Fibroblast of villous mesenchyme (primary cell): ENCODE measurements at regions not wholly inside any gene's neighbourhood (a gene's known extent, or its start where the extent isn't known, plus 50 kb on each side); places are given as distances from the start of the nearest gene placed in this dataset.
"Not testable (repeated sequence)": the region's sequence is repeated elsewhere in the genome, so short reads cannot be mapped to it uniquely, and the experiment has no call there.

Experiments
- DNase-seq: peaks from one replicate; pipeline ENCODE4 v3.0.0-alpha.2; 2010; ENCODE audit warnings: low read depth
- H3K4me3 ChIP-seq: 2 replicates; pipeline ENCODE4 v1.5.1; 2011; ENCODE audit warnings: low read depth, mild to moderate bottlenecking, low read length
- CTCF ChIP-seq: IDR thresholded peaks from 2 replicates; pipeline ENCODE4 v1.5.1; 2012; ENCODE audit warnings: low read depth, mild to moderate bottlenecking, low read length; ENCODE audit not compliant: insufficient read depth

GRCh38 chr7:27032839-27033238, 63.0 kb downstream of the HOXA1 start:
- DNase-seq: peak; percentile 40
- TF ChIP-seq CTCF: no peak

GRCh38 chr7:27031289-27032172, 64.3 kb downstream of the HOXA1 start:
- no peak overlapping the region for H3K4me3 ChIP-seq
- peak; percentile 26 for DNase-seq
- TF ChIP-seq CTCF: no peak

More at GRCh38 chr7:27032839-27033238, 63.0 kb downstream of the HOXA1 start:
- H3K4me3 ChIP-seq: no peak overlapping the region

- no peak overlapping the region for H3K4me3 ChIP-seq
- no peak for TF ChIP-seq CTCF
- no peak for DNase-seq
These were observed 65.3 kb downstream of the HOXA1 start for GRCh38 chr7:27030393-27031050.

- H3K4me3 ChIP-seq: no peak overlapping the region
- no peak for DNase-seq
- TF ChIP-seq CTCF: no peak
These were observed 70.5 kb downstream of the HOXA1 start for GRCh38 chr7:27025270-27025669.

GRCh38 chr7:27010068-27010467, 85.7 kb downstream of the HOXA1 start:
- no peak overlapping the region for H3K4me3 ChIP-seq
- no peak for TF ChIP-seq CTCF
- DNase-seq: no peak

GRCh38 chr7:27000496-27000895, 95.3 kb downstream of the HOXA1 start:
- no peak for TF ChIP-seq CTCF
- no peak overlapping the region for H3K4me3 ChIP-seq
- DNase-seq: no peak

- DNase-seq, H3K4me3 ChIP-seq: not testable (repeated sequence)
These were observed 97.5 kb downstream of the HOXA1 start for GRCh38 chr7:26998284-26998683.
